ENCODE measurements at regions not wholly inside any gene's neighbourhood (a gene's known extent, or its start where the extent isn't known, plus 50 kb on each side); places are given as distances from the start of the nearest gene placed in this dataset.

DNA sequence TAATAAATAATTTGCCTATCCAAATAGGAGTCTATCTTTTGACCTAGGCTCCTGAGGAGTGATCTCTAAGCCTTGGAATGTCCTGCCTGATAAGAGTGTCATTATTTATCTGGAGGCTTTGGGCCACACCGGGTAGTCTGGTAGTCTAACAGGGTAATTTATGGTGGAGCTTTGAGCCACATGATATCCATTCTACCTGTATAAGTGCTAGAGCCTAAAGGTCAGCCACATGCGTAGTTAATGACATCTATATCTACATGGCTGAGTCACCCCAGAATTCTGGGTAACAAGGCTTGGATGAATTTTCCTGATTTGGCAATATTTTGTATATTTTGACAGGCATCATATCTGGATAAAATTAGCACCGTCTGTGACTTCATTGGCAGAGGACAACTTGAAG lies 681.4 kb downstream of the MCTP2 start:
- TF ChIP-seq, protein P1, sequence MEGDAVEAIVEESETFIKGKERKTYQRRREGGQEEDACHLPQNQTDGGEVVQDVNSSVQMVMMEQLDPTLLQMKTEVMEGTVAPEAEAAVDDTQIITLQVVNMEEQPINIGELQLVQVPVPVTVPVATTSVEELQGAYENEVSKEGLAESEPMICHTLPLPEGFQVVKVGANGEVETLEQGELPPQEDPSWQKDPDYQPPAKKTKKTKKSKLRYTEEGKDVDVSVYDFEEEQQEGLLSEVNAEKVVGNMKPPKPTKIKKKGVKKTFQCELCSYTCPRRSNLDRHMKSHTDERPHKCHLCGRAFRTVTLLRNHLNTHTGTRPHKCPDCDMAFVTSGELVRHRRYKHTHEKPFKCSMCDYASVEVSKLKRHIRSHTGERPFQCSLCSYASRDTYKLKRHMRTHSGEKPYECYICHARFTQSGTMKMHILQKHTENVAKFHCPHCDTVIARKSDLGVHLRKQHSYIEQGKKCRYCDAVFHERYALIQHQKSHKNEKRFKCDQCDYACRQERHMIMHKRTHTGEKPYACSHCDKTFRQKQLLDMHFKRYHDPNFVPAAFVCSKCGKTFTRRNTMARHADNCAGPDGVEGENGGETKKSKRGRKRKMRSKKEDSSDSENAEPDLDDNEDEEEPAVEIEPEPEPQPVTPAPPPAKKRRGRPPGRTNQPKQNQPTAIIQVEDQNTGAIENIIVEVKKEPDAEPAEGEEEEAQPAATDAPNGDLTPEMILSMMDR (IDR thresholded peaks at IDR 0.05; ENCODE audit: low read depth, low read length) = no peak
- no peak for TF ChIP-seq EZH2phosphoT487 (IDR thresholded peaks at IDR 0.05; ENCODE audit: low read depth)

Data from OCI-LY3 (cell line).